H9 (cell line): ENCODE measurements at regions not wholly inside any gene's neighbourhood (a gene's known extent, or its start where the extent isn't known, plus 50 kb on each side); places are given as distances from the start of the nearest gene placed in this dataset.
A peak's percentile ranks its signal among the peaks of the same experiment; 100 is the strongest.

Experiments
- DNase-seq: peaks from one replicate; pipeline ENCODE4 v3.0.0-alpha.2; 2017
- H2AFZ ChIP-seq: one replicate; pipeline ENCODE4 v1.6.1; 2013; ENCODE audit warnings: mild to moderate bottlenecking, low read length, control low read depth, moderate library complexity
- H2AK5ac ChIP-seq: 2 replicates; pipeline ENCODE4 v1.6.1; 2013; ENCODE audit warnings: low read length, control low read depth, mixed read lengths; ENCODE audit not compliant: insufficient read length
- H2BK120ac ChIP-seq: one replicate; pipeline ENCODE4 v1.6.1; 2013; ENCODE audit warnings: low read depth, mild to moderate bottlenecking, low read length, control low read depth, inconsistent platforms; ENCODE audit not compliant: poor library complexity, severe bottlenecking
- H2BK12ac ChIP-seq: 2 replicates; pipeline ENCODE4 v1.6.1; 2013; ENCODE audit warnings: low read length, control low read depth, mixed read lengths, low read depth; ENCODE audit not compliant: insufficient read length
- H2BK15ac ChIP-seq: 2 replicates; pipeline ENCODE4 v1.6.1; 2013; ENCODE audit warnings: low read depth, low read length, control low read depth
- H2BK20ac ChIP-seq: one replicate; pipeline ENCODE4 v1.6.1; 2013; ENCODE audit warnings: low read depth, mild to moderate bottlenecking, low read length, control low read depth, inconsistent platforms; ENCODE audit not compliant: poor library complexity, severe bottlenecking
- H2BK5ac ChIP-seq: 2 replicates; pipeline ENCODE4 v1.6.1; 2013; ENCODE audit warnings: low read length, control low read depth, mixed read lengths; ENCODE audit not compliant: insufficient read length
- H3K14ac ChIP-seq: 2 replicates; pipeline ENCODE4 v1.6.1; 2013; ENCODE audit warnings: low read length, control low read depth; ENCODE audit not compliant: insufficient read depth
- H3K18ac ChIP-seq: 2 replicates; pipeline ENCODE4 v1.6.1; 2013; ENCODE audit warnings: low read depth, mild to moderate bottlenecking, mixed read lengths, low read length, control low read depth; ENCODE audit not compliant: insufficient read length
- H3K23ac ChIP-seq: 2 replicates; pipeline ENCODE4 v1.6.1; 2013; ENCODE audit warnings: low read length, control low read depth, mixed read lengths, low read depth; ENCODE audit not compliant: insufficient read length
- H3K23me2 ChIP-seq: 2 replicates; pipeline ENCODE4 v1.6.1; 2013; ENCODE audit warnings: low read depth, mild to moderate bottlenecking, mixed read lengths, low read length, control low read depth; ENCODE audit not compliant: insufficient read length, poor library complexity, severe bottlenecking
- H3K27ac ChIP-seq: 2 replicates; pipeline ENCODE4 v1.5.1; 2013; ENCODE audit warnings: low read length, control low read depth, mixed read lengths, low read depth; ENCODE audit not compliant: insufficient read length
- H3K27me3 ChIP-seq: 2 replicates; pipeline ENCODE4 v1.6.1; 2013; ENCODE audit warnings: low read length, control low read depth, inconsistent platforms; ENCODE audit not compliant: insufficient read depth
- H3K4ac ChIP-seq: 2 replicates; pipeline ENCODE4 v1.6.1; 2013; ENCODE audit warnings: low read depth, mild to moderate bottlenecking, control low read depth, inconsistent platforms, low read length, moderate library complexity
- H3K4me1 ChIP-seq: 2 replicates; pipeline ENCODE4 v1.6.1; 2013; ENCODE audit warnings: low read length, control low read depth, inconsistent platforms; ENCODE audit not compliant: insufficient read depth
- H3K4me2 ChIP-seq: 2 replicates; pipeline ENCODE4 v1.6.1; 2013; ENCODE audit warnings: low read length, control low read depth, mixed read lengths; ENCODE audit not compliant: insufficient read length, insufficient read depth
- H3K56ac ChIP-seq: 2 replicates; pipeline ENCODE4 v1.6.1; 2013; ENCODE audit warnings: low read depth, mild to moderate bottlenecking, mixed read lengths, low read length, control low read depth; ENCODE audit not compliant: insufficient read length
- H3K79me1 ChIP-seq: 2 replicates; pipeline ENCODE4 v1.6.1; 2013; ENCODE audit warnings: low read depth, mild to moderate bottlenecking, moderate library complexity, low read length, control low read depth, inconsistent platforms; ENCODE audit not compliant: insufficient read depth, poor library complexity, severe bottlenecking
- H3K79me2 ChIP-seq: 2 replicates; pipeline ENCODE4 v1.6.1; 2013; ENCODE audit warnings: low read length, control low read depth, inconsistent platforms; ENCODE audit not compliant: insufficient read depth
- H3K9ac ChIP-seq: 2 replicates; pipeline ENCODE4 v1.6.1; 2013; ENCODE audit warnings: low read length, control low read depth, mixed read lengths; ENCODE audit not compliant: insufficient read length; ENCODE audit errors: extremely low read depth
- H3K9me3 ChIP-seq: one replicate; pipeline ENCODE4 v1.6.1; 2013; ENCODE audit warnings: low read depth, low read length, inconsistent platforms; ENCODE audit not compliant: control insufficient read depth
- H3T11ph ChIP-seq: one replicate; pipeline ENCODE4 v1.6.1; 2013; ENCODE audit warnings: mild to moderate bottlenecking, low read length, control low read depth, inconsistent platforms
- H4K20me1 ChIP-seq: one replicate; pipeline ENCODE4 v1.6.1; 2013; ENCODE audit not compliant: control insufficient read depth, insufficient read length, insufficient read depth
- H4K5ac ChIP-seq: 2 replicates; pipeline ENCODE4 v1.6.1; 2013; ENCODE audit warnings: low read depth, mild to moderate bottlenecking, mixed read lengths, low read length, control low read depth; ENCODE audit not compliant: insufficient read length
- H4K8ac ChIP-seq: replicated peaks from 2 replicates; pipeline ENCODE4 v1.6.1; 2013; ENCODE audit warnings: low read length, control low read depth, mixed read lengths, low read depth; ENCODE audit not compliant: insufficient read length
- H4K91ac ChIP-seq: 2 replicates; pipeline ENCODE4 v1.6.1; 2013; ENCODE audit warnings: low read depth, mild to moderate bottlenecking, moderate library complexity, mixed read lengths, low read length, control low read depth; ENCODE audit not compliant: insufficient read length
- H3K27ac Mint-ChIP-seq, 3 experiments: 2 replicates in 2 of 3; 3 replicates in 1 of 3; pipeline ENCODE4 v1.8.0; 2020 to 2021; ENCODE audit warnings: mixed read lengths in 3 of 3, mild to moderate bottlenecking in 1 of 3, moderate library complexity in 1 of 3
- H3K27me3 Mint-ChIP-seq: 2 replicates; pipeline ENCODE4 v1.8.0; 2021; ENCODE audit warnings: low read depth, mild to moderate bottlenecking, moderate library complexity, mixed read lengths
- H3K36me3 Mint-ChIP-seq, 3 experiments: 2 replicates in 2 of 3; 3 replicates in 1 of 3; pipeline ENCODE4 v1.8.0; 2020 to 2021; ENCODE audit warnings: low read depth in 3 of 3, mixed read lengths in 3 of 3; ENCODE audit not compliant: insufficient read depth in 1 of 3
- H3K4me1 Mint-ChIP-seq, 2 experiments: 2 replicates each; pipeline ENCODE4 v1.8.0; 2020; ENCODE audit warnings: mixed read lengths in 2 of 2
- H3K4me3 Mint-ChIP-seq, 2 experiments: 2 replicates in 1 of 2; 3 replicates in 1 of 2; pipeline ENCODE4 v1.8.0; 2020 to 2021; ENCODE audit warnings: mild to moderate bottlenecking in 2 of 2, mixed read lengths in 2 of 2, moderate library complexity in 1 of 2
- H3K9me3 Mint-ChIP-seq, 2 experiments: 2 replicates in 1 of 2; 3 replicates in 1 of 2; pipeline ENCODE4 v1.8.0; 2020; ENCODE audit warnings: mild to moderate bottlenecking in 2 of 2, mixed read lengths in 2 of 2, moderate library complexity in 1 of 2
- WGBS: extraction: QIAGEN DNeasy Blood & Tissue Kit; methylation state at CpG from one replicate; pipeline ENCODE4 v1.1.7; 2013; ENCODE audit warnings: missing lambda C conversion rate, low lambda C conversion rate, mixed read lengths; ENCODE audit not compliant: insufficient read length; ENCODE audit errors: extremely low coverage; 5-methylcytosine and 5-hydroxymethylcytosine counted together
- TF ChIP-seq, protein P1 (sequence below): fragments of 200-600 bp; sonication (generic); conservative IDR thresholded peaks from 3 replicates; pipeline ENCODE4 v1.8.0; 2021; ENCODE audit warnings: antibody characterized with exemption, mild to moderate bottlenecking

DNA sequence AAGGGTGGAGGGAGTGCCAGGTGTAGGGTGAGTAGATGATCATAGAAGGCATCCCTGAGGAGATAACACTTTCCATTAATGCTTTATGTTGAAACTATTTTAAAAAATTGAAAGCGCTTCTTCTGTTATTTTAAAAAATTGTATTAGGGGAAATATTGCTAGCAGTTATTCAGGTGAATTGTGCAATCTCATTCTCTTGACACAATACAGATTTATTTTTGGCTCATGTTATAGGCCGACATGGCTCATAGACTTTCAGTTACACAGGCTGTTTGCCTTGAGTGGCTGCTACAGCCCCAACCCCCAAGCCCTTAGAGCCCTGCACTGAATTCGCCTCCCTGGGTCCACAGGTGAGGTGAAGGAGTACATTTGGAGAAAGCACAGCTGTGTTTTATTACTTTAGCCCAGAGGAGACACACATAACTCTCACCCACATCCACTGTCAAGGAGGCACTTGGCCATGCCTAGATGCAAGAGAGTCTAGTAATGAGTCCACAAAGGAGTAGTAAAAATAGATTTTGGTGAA lies 228.2 kb downstream of the RFPL4B start:
- H2BK120ac ChIP-seq: no peak overlapping the region
- DNase-seq: no peak

More for the DNA sequence above, 228.2 kb downstream of the RFPL4B start:
- Mint-ChIP-seq H3K27me3 (peaks cover 2% of the 10 kb centered on the region; the same call in 1 of the 2 replicates), H3K27ac (peak overlapping the region in 1 of 3 experiments; percentile 90; a peak in 1 of 7 replicates), H3K4me3 (no peak overlapping the region), H3K4me1 (no peaks in the 10 kb centered on the region), H3K9me3 (no peaks in the 10 kb centered on the region), H3K36me3 (no peaks in the 10 kb centered on the region)
- H3K79me2 ChIP-seq: no peaks in the 10 kb centered on the region
- H4K20me1 ChIP-seq: no peaks in the 10 kb centered on the region
- no peaks in the 10 kb centered on the region for H3K9me3 ChIP-seq
- no peak overlapping the region for H4K91ac ChIP-seq
- no peak overlapping the region for H3K27ac ChIP-seq
- no peaks in the 10 kb centered on the region for H3K27me3 ChIP-seq
- no peaks in the 10 kb centered on the region for H3K79me1 ChIP-seq
- TF ChIP-seq, protein P1, sequence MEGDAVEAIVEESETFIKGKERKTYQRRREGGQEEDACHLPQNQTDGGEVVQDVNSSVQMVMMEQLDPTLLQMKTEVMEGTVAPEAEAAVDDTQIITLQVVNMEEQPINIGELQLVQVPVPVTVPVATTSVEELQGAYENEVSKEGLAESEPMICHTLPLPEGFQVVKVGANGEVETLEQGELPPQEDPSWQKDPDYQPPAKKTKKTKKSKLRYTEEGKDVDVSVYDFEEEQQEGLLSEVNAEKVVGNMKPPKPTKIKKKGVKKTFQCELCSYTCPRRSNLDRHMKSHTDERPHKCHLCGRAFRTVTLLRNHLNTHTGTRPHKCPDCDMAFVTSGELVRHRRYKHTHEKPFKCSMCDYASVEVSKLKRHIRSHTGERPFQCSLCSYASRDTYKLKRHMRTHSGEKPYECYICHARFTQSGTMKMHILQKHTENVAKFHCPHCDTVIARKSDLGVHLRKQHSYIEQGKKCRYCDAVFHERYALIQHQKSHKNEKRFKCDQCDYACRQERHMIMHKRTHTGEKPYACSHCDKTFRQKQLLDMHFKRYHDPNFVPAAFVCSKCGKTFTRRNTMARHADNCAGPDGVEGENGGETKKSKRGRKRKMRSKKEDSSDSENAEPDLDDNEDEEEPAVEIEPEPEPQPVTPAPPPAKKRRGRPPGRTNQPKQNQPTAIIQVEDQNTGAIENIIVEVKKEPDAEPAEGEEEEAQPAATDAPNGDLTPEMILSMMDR: no peak
- no peak overlapping the region for H3K9ac ChIP-seq
- no peak overlapping the region for H2BK15ac ChIP-seq
- no peak overlapping the region for H2BK20ac ChIP-seq
- H4K5ac ChIP-seq: no peak overlapping the region
- no peaks in the 10 kb centered on the region for H3K4me1 ChIP-seq
- H2BK5ac ChIP-seq: no peak overlapping the region
- H3K23ac ChIP-seq: no peak overlapping the region
- no peak overlapping the region for H3K56ac ChIP-seq
- H2AK5ac ChIP-seq: no peak overlapping the region
- no peak overlapping the region for H3K18ac ChIP-seq
- no peak overlapping the region for H2BK12ac ChIP-seq
- H3K23me2 ChIP-seq: no peaks in the 10 kb centered on the region
- H3K4me2 ChIP-seq: no peak overlapping the region
- H3K14ac ChIP-seq: no peak overlapping the region
- H2AFZ ChIP-seq: no peak overlapping the region
- H4K8ac ChIP-seq: no peak overlapping the region
- no peak overlapping the region for H3T11ph ChIP-seq
- whole genome bisulfite sequencing: no CpG with 5 or more reads among the region's 3 CpGs
- H3K4ac ChIP-seq: no peak overlapping the region
